ENCODE measurements at regions not wholly inside any gene's neighbourhood (a gene's known extent, or its start where the extent isn't known, plus 50 kb on each side); places are given as distances from the start of the nearest gene placed in this dataset.

DNA sequence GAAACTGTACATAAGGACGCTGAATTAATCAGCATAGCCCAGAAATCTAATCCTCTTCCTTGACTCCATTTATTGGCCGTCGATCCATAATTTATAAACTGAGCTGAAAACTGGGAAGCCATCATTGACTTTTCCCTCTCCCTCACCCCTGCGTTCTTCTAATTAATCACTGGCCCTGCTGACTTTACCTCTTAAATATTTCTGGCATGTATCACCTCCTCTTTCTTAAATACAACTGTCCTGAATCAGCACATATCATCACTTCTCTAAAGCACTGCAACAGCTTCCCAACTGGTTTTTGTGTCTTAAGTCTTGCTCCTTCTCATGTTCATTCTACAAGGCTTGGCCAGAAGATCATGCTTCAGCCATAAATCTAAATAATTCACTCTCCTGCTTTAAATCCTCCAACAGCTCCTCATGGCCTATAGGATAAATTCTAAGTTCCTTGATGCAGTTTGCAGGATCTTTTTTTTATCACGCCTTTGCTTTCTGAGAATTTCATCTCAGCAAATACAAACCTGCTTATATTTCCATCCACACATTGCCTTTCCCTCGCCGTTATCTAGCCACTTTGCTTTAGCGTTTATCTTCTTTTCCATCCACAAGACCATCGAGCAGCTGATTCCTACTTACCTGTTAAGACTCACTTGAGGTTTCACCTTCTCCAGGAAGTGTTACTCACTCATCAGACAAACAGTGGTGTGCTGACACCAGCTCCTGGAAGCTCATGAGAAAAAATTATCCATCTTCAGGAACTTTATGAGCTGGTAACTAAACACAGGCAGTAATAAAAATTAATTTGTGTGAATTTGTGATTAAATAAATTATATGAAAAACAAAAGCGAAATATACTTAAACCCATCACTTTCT, 295.6 kb upstream of the FLRT2 start:
- Histone ChIP-seq H2BK5ac (ENCODE audit: low read depth, low read length, poor library complexity, severe bottlenecking) (no peak overlapping the region), H3K36me3 (ENCODE audit: control insufficient read depth in 1 of 2, insufficient read depth in 2 of 2, low read depth in 1 of 2, low read length in 2 of 2) (no peaks in the 10 kb centered on the region), H3K79me1 (replicated peaks; ENCODE audit: low read length, poor library complexity, severe bottlenecking) (no peaks in the 10 kb centered on the region), H2BK15ac (ENCODE audit: low read depth, poor library complexity, severe bottlenecking) (no peak overlapping the region), H4K91ac (ENCODE audit: low read length) (no peak overlapping the region), H3K27ac (ENCODE audit: low read length, poor library complexity, severe bottlenecking) (peak overlapping the region; percentile 78), H3K4me2 (ENCODE audit: low read length, poor library complexity, severe bottlenecking) (no peak overlapping the region), H3K18ac (ENCODE audit: low read depth in 1 of 2, low read length in 2 of 2) (peak overlapping the region; percentile 34 to 37), H2AFZ (ENCODE audit: low read depth, low read length) (no peak overlapping the region), H3K9ac (ENCODE audit: low read length) (no peak overlapping the region), H3K23ac (ENCODE audit: low read length in 2 of 2) (no peak overlapping the region), H2BK12ac (ENCODE audit: low read length in 2 of 2) (peak overlapping the region in 1 of 2 experiments; percentile 86), H3K4ac (ENCODE audit: low read depth in 1 of 2, low read length in 2 of 2) (peak overlapping the region in 1 of 2 experiments; percentile 26), H3K27me3 (ENCODE audit: control insufficient read depth in 1 of 2, insufficient read depth in 1 of 2, low read length in 2 of 2) (no peaks in the 10 kb centered on the region), H2BK120ac (ENCODE audit: low read depth, low read length) (no peak overlapping the region), H3K14ac (ENCODE audit: low read length in 2 of 2) (no peak overlapping the region), H3K9me3 (ENCODE audit: control insufficient read depth, low read length) (no peaks in the 10 kb centered on the region), H4K8ac (ENCODE audit: low read length) (no peak overlapping the region), H3K4me1 (ENCODE audit: control insufficient read depth, insufficient read depth, low read depth, low read length) (no peaks in the 10 kb centered on the region), H2AK5ac (ENCODE audit: low read length, severe bottlenecking) (no peak overlapping the region), H3K4me3 (ENCODE audit: insufficient read depth in 1 of 2, low read depth in 1 of 2, low read length in 2 of 2) (no peak overlapping the region)
- DNase-seq, result peak; percentile 48
- WGBS, result 60% methylated on average over 9 of the region's 10 CpGs

DNA sequence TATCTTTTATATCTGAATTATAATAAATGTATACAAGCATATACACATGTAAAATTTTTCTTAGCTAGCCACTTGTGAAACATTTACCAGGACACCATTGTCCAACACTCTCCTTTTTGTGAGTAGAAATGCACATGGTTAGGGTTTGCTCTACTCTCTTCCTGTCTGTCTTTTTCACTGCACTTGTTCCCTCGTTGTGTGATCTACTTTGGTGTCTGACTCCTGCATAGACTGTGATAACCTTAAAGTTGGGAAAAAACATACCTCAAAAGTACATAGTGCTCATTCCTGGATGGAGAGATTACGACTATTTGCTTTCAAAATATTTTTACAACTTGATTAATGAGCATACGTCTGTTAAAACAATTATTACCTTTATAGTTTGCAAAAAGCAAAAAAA, 294.1 kb upstream of the FLRT2 start:
- Histone ChIP-seq H3K14ac (ENCODE audit: low read length in 2 of 2) (no peak overlapping the region), H3K23ac (ENCODE audit: low read length in 2 of 2) (no peak overlapping the region), H3K9me3 (ENCODE audit: control insufficient read depth, low read length) (no peaks in the 10 kb centered on the region), H2BK5ac (ENCODE audit: low read depth, low read length, poor library complexity, severe bottlenecking) (no peak overlapping the region), H2BK120ac (ENCODE audit: low read depth, low read length) (no peak overlapping the region), H3K18ac (ENCODE audit: low read depth in 1 of 2, low read length in 2 of 2) (no peak overlapping the region), H2AK5ac (ENCODE audit: low read length, severe bottlenecking) (no peak overlapping the region), H3K27me3 (ENCODE audit: control insufficient read depth in 1 of 2, insufficient read depth in 1 of 2, low read length in 2 of 2) (no peaks in the 10 kb centered on the region), H4K8ac (ENCODE audit: low read length) (no peak overlapping the region), H3K36me3 (ENCODE audit: control insufficient read depth in 1 of 2, insufficient read depth in 2 of 2, low read depth in 1 of 2, low read length in 2 of 2) (no peaks in the 10 kb centered on the region), H3K4ac (ENCODE audit: low read depth in 1 of 2, low read length in 2 of 2) (no peak overlapping the region), H3K9ac (ENCODE audit: low read length) (no peak overlapping the region), H3K27ac (ENCODE audit: low read length, poor library complexity, severe bottlenecking) (no peak overlapping the region), H2BK15ac (ENCODE audit: low read depth, poor library complexity, severe bottlenecking) (no peak overlapping the region), H3K4me3 (ENCODE audit: insufficient read depth in 1 of 2, low read depth in 1 of 2, low read length in 2 of 2) (no peak overlapping the region), H3K79me1 (replicated peaks; ENCODE audit: low read length, poor library complexity, severe bottlenecking) (no peaks in the 10 kb centered on the region), H2BK12ac (ENCODE audit: low read length in 2 of 2) (no peak overlapping the region), H3K4me1 (ENCODE audit: control insufficient read depth, insufficient read depth, low read depth, low read length) (no peaks in the 10 kb centered on the region), H3K4me2 (ENCODE audit: low read length, poor library complexity, severe bottlenecking) (no peak overlapping the region), H2AFZ (ENCODE audit: low read depth, low read length) (no peak overlapping the region), H4K91ac (ENCODE audit: low read length) (no peak overlapping the region)
- 100% methylated on average over 2 of the region's 3 CpGs for WGBS
- no peak for DNase-seq

DNA sequence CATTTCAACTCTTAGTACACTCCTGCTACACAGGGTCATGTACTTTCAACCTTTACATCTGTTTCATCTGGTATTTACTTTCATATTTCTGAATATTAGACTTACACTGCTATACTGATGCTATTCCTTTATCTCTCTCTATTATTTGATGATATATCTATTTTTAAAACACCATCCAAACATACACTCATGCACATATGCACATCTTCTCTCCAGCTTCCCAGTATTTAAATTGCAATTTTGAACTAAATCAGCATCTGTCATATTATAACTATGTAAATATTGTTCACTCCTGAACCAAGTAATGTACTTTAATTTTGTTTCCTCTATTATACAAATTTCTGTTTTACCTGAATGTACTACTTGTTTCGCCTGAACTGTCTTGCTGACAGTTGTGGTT, 293.6 kb upstream of the FLRT2 start:
- no peak overlapping the region for H2BK12ac ChIP-seq (ENCODE audit: low read length in 2 of 2)
- no peak overlapping the region for H3K4ac ChIP-seq (ENCODE audit: low read depth in 1 of 2, low read length in 2 of 2)
- H3K18ac ChIP-seq (ENCODE audit: low read depth in 1 of 2, low read length in 2 of 2), result no peak overlapping the region
- no peak for DNase-seq
- H4K8ac ChIP-seq (ENCODE audit: low read length), result no peak overlapping the region
- no peaks in the 10 kb centered on the region for H3K27me3 ChIP-seq (ENCODE audit: control insufficient read depth in 1 of 2, insufficient read depth in 1 of 2, low read length in 2 of 2)
- H2BK15ac ChIP-seq (ENCODE audit: low read depth, poor library complexity, severe bottlenecking), result no peak overlapping the region
- H4K91ac ChIP-seq (ENCODE audit: low read length), result no peak overlapping the region
- no peaks in the 10 kb centered on the region for H3K79me1 ChIP-seq (replicated peaks; ENCODE audit: low read length, poor library complexity, severe bottlenecking)
- no peak overlapping the region for H2AFZ ChIP-seq (ENCODE audit: low read depth, low read length)
- 100% methylated on average over 1 of the region's 1 CpG for WGBS
- no peak overlapping the region for H2BK120ac ChIP-seq (ENCODE audit: low read depth, low read length)
- no peaks in the 10 kb centered on the region for H3K9me3 ChIP-seq (ENCODE audit: control insufficient read depth, low read length)
- H3K4me1 ChIP-seq (ENCODE audit: control insufficient read depth, insufficient read depth, low read depth, low read length), result no peaks in the 10 kb centered on the region
- no peak overlapping the region for H3K23ac ChIP-seq (ENCODE audit: low read length in 2 of 2)
- no peak overlapping the region for H2BK5ac ChIP-seq (ENCODE audit: low read depth, low read length, poor library complexity, severe bottlenecking)
- H3K4me3 ChIP-seq (ENCODE audit: insufficient read depth in 1 of 2, low read depth in 1 of 2, low read length in 2 of 2), result no peak overlapping the region
- no peak overlapping the region for H3K14ac ChIP-seq (ENCODE audit: low read length in 2 of 2)
- no peaks in the 10 kb centered on the region for H3K36me3 ChIP-seq (ENCODE audit: control insufficient read depth in 1 of 2, insufficient read depth in 2 of 2, low read depth in 1 of 2, low read length in 2 of 2)
- no peak overlapping the region for H2AK5ac ChIP-seq (ENCODE audit: low read length, severe bottlenecking)
- H3K4me2 ChIP-seq (ENCODE audit: low read length, poor library complexity, severe bottlenecking), result no peak overlapping the region
- H3K9ac ChIP-seq (ENCODE audit: low read length), result no peak overlapping the region
- no peak overlapping the region for H3K27ac ChIP-seq (ENCODE audit: low read length, poor library complexity, severe bottlenecking)

DNA sequence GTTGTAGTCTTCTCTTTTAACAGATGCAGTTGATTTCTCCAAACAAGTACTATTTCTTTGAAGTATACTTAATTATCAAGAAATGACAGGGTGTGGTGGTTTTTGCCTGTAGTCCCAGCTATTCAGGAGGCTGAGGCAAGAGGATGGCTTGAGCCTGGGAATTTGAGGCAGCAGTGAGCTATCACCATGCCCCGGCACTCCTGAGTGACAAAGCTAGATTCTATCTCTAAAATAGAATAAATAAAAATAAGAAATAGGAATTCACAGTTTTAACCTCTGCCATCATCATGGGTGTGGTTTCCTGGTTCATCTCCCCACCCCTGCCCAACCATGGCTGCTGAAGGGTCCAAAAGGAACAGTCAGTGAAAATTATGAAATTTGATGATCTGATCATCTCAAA, 290.2 kb upstream of the FLRT2 start:
- H2BK120ac ChIP-seq (ENCODE audit: low read depth, low read length), result no peak overlapping the region
- no peak overlapping the region for H3K4me3 ChIP-seq (ENCODE audit: insufficient read depth in 1 of 2, low read depth in 1 of 2, low read length in 2 of 2)
- no peaks in the 10 kb centered on the region for H3K36me3 ChIP-seq (ENCODE audit: control insufficient read depth in 1 of 2, insufficient read depth in 2 of 2, low read depth in 1 of 2, low read length in 2 of 2)
- H2BK5ac ChIP-seq (ENCODE audit: low read depth, low read length, poor library complexity, severe bottlenecking), result no peak overlapping the region
- H2AK5ac ChIP-seq (ENCODE audit: low read length, severe bottlenecking), result no peak overlapping the region
- H3K79me1 ChIP-seq (replicated peaks; ENCODE audit: low read length, poor library complexity, severe bottlenecking), result no peaks in the 10 kb centered on the region
- no peak overlapping the region for H3K18ac ChIP-seq (ENCODE audit: low read depth in 1 of 2, low read length in 2 of 2)
- no CpG with 5 or more reads among the region's 1 CpG for WGBS
- no peak overlapping the region for H3K23ac ChIP-seq (ENCODE audit: low read length in 2 of 2)
- DNase-seq, result no peak
- H2BK15ac ChIP-seq (ENCODE audit: low read depth, poor library complexity, severe bottlenecking), result no peak overlapping the region
- H3K4ac ChIP-seq (ENCODE audit: low read depth in 1 of 2, low read length in 2 of 2), result no peak overlapping the region
- H3K27ac ChIP-seq (ENCODE audit: low read length, poor library complexity, severe bottlenecking), result no peak overlapping the region
- no peak overlapping the region for H4K91ac ChIP-seq (ENCODE audit: low read length)
- no peaks in the 10 kb centered on the region for H3K4me1 ChIP-seq (ENCODE audit: control insufficient read depth, insufficient read depth, low read depth, low read length)
- H4K8ac ChIP-seq (ENCODE audit: low read length), result no peak overlapping the region
- H3K27me3 ChIP-seq (ENCODE audit: control insufficient read depth in 1 of 2, insufficient read depth in 1 of 2, low read length in 2 of 2), result no peaks in the 10 kb centered on the region
- H3K9ac ChIP-seq (ENCODE audit: low read length), result no peak overlapping the region
- no peaks in the 10 kb centered on the region for H3K9me3 ChIP-seq (ENCODE audit: control insufficient read depth, low read length)
- no peak overlapping the region for H3K4me2 ChIP-seq (ENCODE audit: low read length, poor library complexity, severe bottlenecking)
- no peak overlapping the region for H2BK12ac ChIP-seq (ENCODE audit: low read length in 2 of 2)
- no peak overlapping the region for H2AFZ ChIP-seq (ENCODE audit: low read depth, low read length)
- H3K14ac ChIP-seq (ENCODE audit: low read length in 2 of 2), result no peak overlapping the region
